GM13976 (cell line): ENCODE measurements at regions not wholly inside any gene's neighbourhood (a gene's known extent, or its start where the extent isn't known, plus 50 kb on each side); places are given as distances from the start of the nearest gene placed in this dataset.
A peak's percentile ranks its signal among the peaks of the same experiment; 100 is the strongest.

Source experiments
- DNase-seq: peaks from one replicate; pipeline ENCODE4 v3.0.0; 2012; ENCODE audit warnings: low spot score
- in situ Hi-C: fragments of 300-500 bp; cut with MboI; formaldehyde crosslinking; loops from one replicate; pipeline ENCODE4 v1.12.0; 2022; ENCODE audit warnings: low sequenced_read_pairs, mixed read lengths, inconsistent platforms; ENCODE audit not compliant: unreplicated experiment
- TF ChIP-seq, protein P1 (sequence below): IDR thresholded peaks from 2 replicates; pipeline ENCODE4 v1.5.1; 2012; ENCODE audit warnings: borderline replicate concordance, mild to moderate bottlenecking; ENCODE audit not compliant: insufficient read depth; ENCODE audit errors: extremely low read depth, missing control alignments, control extremely low read depth

DNA sequence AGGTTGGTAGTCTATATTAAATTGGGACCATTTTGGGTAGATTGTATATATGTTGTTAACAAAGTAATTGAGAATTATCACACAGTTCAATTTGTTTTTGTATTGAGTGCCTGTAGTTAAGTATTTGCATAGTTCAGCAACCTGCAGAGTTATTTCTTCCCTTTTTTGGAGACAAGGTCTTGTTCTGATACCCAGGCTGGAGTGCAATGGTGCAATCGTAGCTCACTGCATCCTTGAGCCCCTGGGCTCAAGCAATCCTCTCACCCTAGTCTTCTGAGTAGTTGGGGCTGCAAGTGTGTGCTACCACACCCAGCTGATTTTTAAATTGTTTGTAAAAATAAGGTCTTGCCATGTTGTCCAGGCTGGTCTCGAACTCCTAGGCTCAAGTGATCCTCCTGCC is 250.5 kb downstream of the UTRN start:
- in situ Hi-C loops: no loop called here
- TF ChIP-seq, protein P1, sequence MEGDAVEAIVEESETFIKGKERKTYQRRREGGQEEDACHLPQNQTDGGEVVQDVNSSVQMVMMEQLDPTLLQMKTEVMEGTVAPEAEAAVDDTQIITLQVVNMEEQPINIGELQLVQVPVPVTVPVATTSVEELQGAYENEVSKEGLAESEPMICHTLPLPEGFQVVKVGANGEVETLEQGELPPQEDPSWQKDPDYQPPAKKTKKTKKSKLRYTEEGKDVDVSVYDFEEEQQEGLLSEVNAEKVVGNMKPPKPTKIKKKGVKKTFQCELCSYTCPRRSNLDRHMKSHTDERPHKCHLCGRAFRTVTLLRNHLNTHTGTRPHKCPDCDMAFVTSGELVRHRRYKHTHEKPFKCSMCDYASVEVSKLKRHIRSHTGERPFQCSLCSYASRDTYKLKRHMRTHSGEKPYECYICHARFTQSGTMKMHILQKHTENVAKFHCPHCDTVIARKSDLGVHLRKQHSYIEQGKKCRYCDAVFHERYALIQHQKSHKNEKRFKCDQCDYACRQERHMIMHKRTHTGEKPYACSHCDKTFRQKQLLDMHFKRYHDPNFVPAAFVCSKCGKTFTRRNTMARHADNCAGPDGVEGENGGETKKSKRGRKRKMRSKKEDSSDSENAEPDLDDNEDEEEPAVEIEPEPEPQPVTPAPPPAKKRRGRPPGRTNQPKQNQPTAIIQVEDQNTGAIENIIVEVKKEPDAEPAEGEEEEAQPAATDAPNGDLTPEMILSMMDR: no peak
- DNase-seq: no peak

DNA sequence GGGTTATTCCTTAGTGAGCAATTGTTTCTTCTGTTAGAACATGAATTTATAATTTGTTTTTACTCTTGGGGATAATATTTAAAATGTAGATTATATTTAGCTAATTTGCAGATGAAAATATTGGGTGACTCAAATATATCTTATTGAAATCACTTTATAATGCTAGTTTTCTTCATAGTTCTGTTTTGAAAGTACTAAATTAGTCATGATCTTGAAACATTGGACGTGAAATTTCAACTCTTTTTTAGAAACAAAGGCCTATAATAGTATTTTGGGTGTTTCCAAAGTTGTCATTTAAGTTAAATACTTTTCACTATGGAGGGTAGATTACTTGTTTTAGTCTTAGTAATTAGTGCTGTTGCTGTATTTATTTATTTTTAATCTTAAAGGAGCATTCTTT is 250.9 kb downstream of the UTRN start:
- in situ Hi-C loops: no loop called here
- DNase-seq: no peak
- TF ChIP-seq, protein P1: no peak

DNA sequence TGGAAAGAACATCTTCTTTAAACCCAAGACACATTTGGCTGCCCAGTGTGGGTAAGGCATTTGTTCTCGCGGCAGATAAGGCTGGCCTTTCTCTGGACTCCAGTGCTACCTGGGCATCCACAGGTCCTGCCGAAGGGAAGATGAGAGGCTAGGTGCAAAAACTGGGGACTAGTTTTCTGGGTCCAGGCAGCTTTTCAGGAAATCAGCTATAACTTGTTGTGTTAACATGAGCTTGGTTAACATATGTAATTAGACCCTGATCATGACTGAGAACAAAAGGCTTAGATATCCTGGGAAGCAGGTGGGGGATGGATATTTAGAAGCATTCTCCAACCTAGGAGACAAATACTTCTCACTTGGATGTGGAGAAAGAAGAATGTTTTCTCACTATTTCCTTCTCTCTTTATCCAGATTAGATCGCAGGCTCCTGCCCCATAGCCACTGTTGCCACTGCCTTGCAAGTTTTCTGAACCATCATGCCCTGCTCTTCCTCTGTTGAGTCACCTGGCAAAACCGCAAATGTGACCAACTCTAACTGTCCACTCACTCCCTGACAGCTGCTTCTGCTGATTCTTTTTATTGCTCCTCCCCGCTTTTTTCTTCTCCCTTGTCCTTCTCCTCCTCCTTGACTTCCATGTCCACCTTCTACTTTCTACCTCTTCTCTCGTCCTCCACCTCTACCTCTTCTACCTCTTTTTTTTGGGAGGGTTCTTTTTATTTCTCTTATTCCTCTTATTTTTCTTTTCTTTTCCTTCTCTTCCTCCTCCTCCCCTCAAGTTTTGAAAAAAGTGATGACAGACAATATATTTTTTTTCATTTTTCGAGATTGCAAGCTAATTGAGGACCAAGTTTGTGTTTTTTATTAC is 258.1 kb downstream of the UTRN start:
- TF ChIP-seq, protein P1: no peak
- no peak for DNase-seq
- in situ Hi-C loops: no loop called here

DNA sequence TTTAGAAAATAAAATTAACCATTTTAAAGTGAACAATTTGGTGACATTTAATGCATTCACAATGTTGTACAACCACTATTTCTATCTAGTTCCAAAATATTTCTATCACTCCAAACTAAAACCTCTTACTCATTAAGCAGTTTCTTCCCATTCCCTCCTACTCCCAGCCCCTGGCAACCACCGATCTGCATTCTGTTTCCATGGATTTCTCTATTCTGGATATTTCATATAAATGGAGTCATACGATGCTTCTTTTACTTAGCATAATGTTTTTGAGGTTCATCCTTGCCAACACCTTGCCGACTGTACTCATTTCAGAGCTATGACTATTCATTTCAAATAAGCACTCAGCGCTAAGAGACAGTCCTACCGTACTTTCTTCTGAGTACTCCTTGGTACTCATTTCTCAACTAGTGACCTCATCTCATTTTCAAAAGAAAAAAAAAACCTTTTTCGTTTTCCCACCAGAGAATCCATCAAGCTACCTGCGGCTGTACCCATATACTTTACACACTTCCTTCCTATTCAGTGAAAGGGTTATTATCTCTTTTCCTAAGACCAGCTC is 259.2 kb downstream of the UTRN start:
- TF ChIP-seq, protein P1: no peak
- peak; percentile 28 for DNase-seq
- in situ Hi-C loops: no loop called here

DNA sequence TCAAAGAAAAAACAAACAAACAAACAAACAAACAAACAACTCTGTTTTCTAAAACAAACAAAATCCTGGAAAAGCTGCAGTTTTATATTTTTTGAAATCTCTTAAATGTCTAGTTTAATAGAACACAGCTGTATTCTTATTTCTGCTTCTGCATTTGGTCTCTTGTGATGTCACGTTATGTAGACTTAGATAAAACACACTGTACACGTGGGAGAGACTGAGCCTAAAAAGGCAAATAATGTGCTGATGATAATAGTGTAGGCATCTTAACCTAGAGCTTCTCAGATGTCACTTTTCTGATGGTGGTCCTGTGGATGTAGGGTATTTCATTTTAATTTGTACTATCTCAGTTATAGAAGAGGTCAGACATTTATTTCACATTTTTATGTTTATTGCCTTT is 261.7 kb downstream of the UTRN start:
- TF ChIP-seq, protein P1: no peak
- in situ Hi-C loops: no loop called here
- no peak for DNase-seq

DNA sequence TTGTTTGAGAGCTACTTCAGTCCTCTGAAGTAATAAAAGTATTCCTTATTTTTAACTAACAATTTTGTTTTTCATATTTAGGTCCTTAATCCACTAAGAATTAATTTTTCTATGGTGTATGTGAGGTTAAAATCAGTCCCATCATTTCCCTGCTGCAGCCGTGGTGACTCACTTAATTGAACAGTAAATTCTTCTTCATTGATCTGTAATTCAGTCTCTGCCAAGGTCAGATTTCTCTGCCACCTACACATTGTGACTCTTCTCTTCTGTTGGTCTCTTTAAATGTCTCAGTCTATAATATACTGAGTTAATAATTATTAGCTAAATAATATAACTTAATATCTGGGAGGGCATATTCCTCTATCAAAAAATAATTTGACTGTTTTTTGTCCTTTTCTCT is 262.3 kb downstream of the UTRN start:
- no peak for DNase-seq
- in situ Hi-C loops: no loop called here
- TF ChIP-seq, protein P1: no peak
